ENCODE measurements at regions not wholly inside any gene's neighbourhood (a gene's known extent, or its start where the extent isn't known, plus 50 kb on each side); places are given as distances from the start of the nearest gene placed in this dataset.

- TF ChIP-seq CTCF (IDR thresholded peaks at IDR 0.05; ENCODE audit: insufficient read depth, low read depth, low read length) (no peak), EZH2 (IDR thresholded peaks at IDR 0.05; ENCODE audit: insufficient read depth, low read length) (no peak)
Observed at GRCh38 chr2:200177971-200178911, 128.3 kb upstream of the SPATS2L start.

Data from astrocyte (in vitro differentiated cells and primary cell).